GM12878 (cell line): ENCODE measurements at regions not wholly inside any gene's neighbourhood (a gene's known extent, or its start where the extent isn't known, plus 50 kb on each side); places are given as distances from the start of the nearest gene placed in this dataset.

Source experiments
- ATAC-seq: fragments of 200-7000 bp; cut with Tn5 transposase; 3 replicates; pipeline ENCODE4 v1.9.1; 2020; ENCODE audit warnings: mild to moderate bottlenecking, moderate library complexity
- BruUV-seq: library from RNA; stranded (reverse); fragments of 400-500 nt; replicated peaks from 2 replicates; lab custom pipeline; 2021; lab: Mats Ljungman, UMichigan
- CTCF ChIA-PET: fragments of 300-600 bp; sonication (Branson Sonifier 250); formaldehyde crosslinking; extraction: SDS; loops from one replicate; lab custom pipeline; 2021; ENCODE audit warnings: inconsistent platforms; lab: Yijun Ruan, JAX
- POLR2A ChIA-PET: fragments of 350-600 bp; formaldehyde crosslinking; extraction: SDS; loops from one replicate; lab custom pipeline; 2021; ENCODE audit warnings: inconsistent platforms; lab: Charles Lee
- RAD21 ChIA-PET: fragments of 300-600 bp; sonication (Branson Sonifier 250); formaldehyde crosslinking; loops from one replicate; lab custom pipeline; 2023; ENCODE audit warnings: antibody characterized with exemption; ENCODE audit not compliant: unreplicated experiment; lab: Charles Lee
- SMC1A ChIA-PET: fragments of 300-600 bp; sonication (Branson Sonifier 250); formaldehyde crosslinking; loops from one replicate; lab custom pipeline; 2023; ENCODE audit not compliant: unreplicated experiment, uncharacterized antibody; lab: Charles Lee
- DNase-seq: peaks from one replicate; pipeline ENCODE4 v3.0.0-alpha.2; 2011; ENCODE audit warnings: low read depth, low spot score
- FAIRE-seq: peaks from 3 replicates; lab custom pipeline; 2011; peaks lifted over from hg19 to GRCh38; lab: Jason Lieb, UNC
- H2AFZ ChIP-seq: 2 replicates; pipeline ENCODE4 v1.6.0; 2011; ENCODE audit warnings: low read depth, low read length, control low read depth; ENCODE audit not compliant: control insufficient read depth
- H3K27ac ChIP-seq: 2 replicates; pipeline ENCODE4 v1.5.1; 2011; ENCODE audit warnings: control low read depth; ENCODE audit not compliant: control insufficient read depth, insufficient read depth
- H3K27me3 ChIP-seq, 2 experiments: replicated peaks in 1 of 2; 2 replicates each; pipeline versions ENCODE4 v1.6.0 to v1.6.1; 2011; ENCODE audit warnings: low read length in 1 of 2; ENCODE audit not compliant: control insufficient read depth in 2 of 2, insufficient read depth in 2 of 2
- H3K36me3 ChIP-seq, 2 experiments: 2 replicates each; pipeline ENCODE4 v1.5.1; 2011; ENCODE audit warnings: low read length in 1 of 2; ENCODE audit not compliant: control insufficient read depth in 2 of 2, insufficient read depth in 2 of 2
- H3K4me1 ChIP-seq: 2 replicates; pipeline ENCODE4 v1.6.1; 2011; ENCODE audit warnings: mild to moderate bottlenecking, low read length, moderate library complexity, mixed read lengths; ENCODE audit not compliant: control insufficient read depth, insufficient read depth
- H3K4me2 ChIP-seq: 2 replicates; pipeline ENCODE4 v1.6.0; 2011; ENCODE audit warnings: control low read depth; ENCODE audit not compliant: control insufficient read depth, insufficient read depth
- H3K4me3 ChIP-seq: fragments of 200-600 bp; sonication (generic); 2 replicates; pipeline ENCODE4 v1.5.1; 2016
- H3K79me2 ChIP-seq: 2 replicates; pipeline ENCODE4 v1.6.0; 2011; ENCODE audit warnings: low read length; ENCODE audit not compliant: control insufficient read depth, insufficient read depth
- H3K9ac ChIP-seq: 2 replicates; pipeline ENCODE4 v1.8.0; 2011; ENCODE audit warnings: low read length, control low read depth, mixed read lengths; ENCODE audit not compliant: control insufficient read depth, insufficient read depth
- H3K9me3 ChIP-seq: replicated peaks from 3 replicates; pipeline ENCODE4 v1.5.1; 2011; ENCODE audit warnings: mild to moderate bottlenecking, low read length; ENCODE audit not compliant: control insufficient read depth, insufficient read depth
- H4K20me1 ChIP-seq: 2 replicates; pipeline ENCODE4 v1.6.0; 2011; ENCODE audit not compliant: control insufficient read depth, insufficient read depth
- BACH1 ChIP-seq: fragments of 450-650 bp; IDR thresholded peaks from 2 replicates; pipeline ENCODE4 v1.6.1; 2017; ENCODE audit warnings: mild to moderate bottlenecking, borderline replicate concordance
- BCL3 ChIP-seq: IDR thresholded peaks from 2 replicates; pipeline ENCODE4 v1.6.1; 2011; ENCODE audit warnings: borderline replicate concordance, low read depth, mild to moderate bottlenecking, moderate library complexity, low read length; ENCODE audit not compliant: insufficient read depth, poor library complexity, severe bottlenecking
- ETV6 ChIP-seq, 2 experiments: fragments of 450-650 bp in 1 of 2; IDR thresholded peaks in 1 of 2; conservative IDR thresholded peaks in 1 of 2; 2 replicates each; pipeline ENCODE4 v1.6.1; 2014; ENCODE audit warnings: antibody characterized with exemption in 1 of 2, borderline replicate concordance in 1 of 2, low read depth in 1 of 2, mild to moderate bottlenecking in 1 of 2, moderate library complexity in 1 of 2
- IKZF2 ChIP-seq, 2 experiments: fragments of 450-650 bp; IDR thresholded peaks; 2 replicates each; pipeline ENCODE4 v1.6.1; 2017; ENCODE audit warnings: mild to moderate bottlenecking in 2 of 2, moderate library complexity in 2 of 2
- NFYB ChIP-seq: IDR thresholded peaks from 2 replicates; pipeline ENCODE4 v1.6.1; 2011; ENCODE audit warnings: low read depth, mild to moderate bottlenecking, low read length, improper control_type of control experiment, moderate library complexity; ENCODE audit not compliant: insufficient read depth
- SKIL ChIP-seq: fragments of 450-650 bp; IDR thresholded peaks from 2 replicates; pipeline ENCODE4 v1.6.1; 2017; ENCODE audit warnings: mild to moderate bottlenecking, low read depth, inconsistent platforms; ENCODE audit not compliant: poor library complexity, severe bottlenecking
- SREBF2 ChIP-seq: IDR thresholded peaks from 2 replicates; pipeline ENCODE4 v1.6.1; 2012; ENCODE audit warnings: mild to moderate bottlenecking, low read length
- STAT3 ChIP-seq: IDR thresholded peaks from 2 replicates; pipeline ENCODE4 v1.6.1; 2011; ENCODE audit warnings: low read depth, low read length, improper control_type of control experiment
- SUPT20H ChIP-seq: IDR thresholded peaks from 2 replicates; pipeline ENCODE4 v1.6.1; 2011; ENCODE audit warnings: low read depth, mild to moderate bottlenecking, low read length, moderate library complexity, borderline replicate concordance; ENCODE audit not compliant: control insufficient read depth
- YBX1 ChIP-seq: fragments of 450-650 bp; IDR thresholded peaks from 2 replicates; pipeline ENCODE4 v1.6.1; 2016; ENCODE audit warnings: antibody characterized with exemption
- WGBS: methylation state at CpG from one replicate; pipeline ENCODE4 v1.1.6; 2016; ENCODE audit warnings: low lambda C conversion rate; ENCODE audit not compliant: insufficient replicate concordance, insufficient coverage; ENCODE audit errors: missing lambda C conversion rate; 5-methylcytosine and 5-hydroxymethylcytosine counted together
- in situ Hi-C: fragments of 300-500 bp; cut with MboI; formaldehyde crosslinking; loops from 9 replicates; pipeline ENCODE4 v1.14.3; 2018; ENCODE audit warnings: mixed read lengths
- intact Hi-C: fragments of 100-400 bp; cut with micrococcal nuclease; formaldehyde crosslinking; loops from one replicate; pipeline ENCODE4 v1.14.2; 2022; ENCODE audit not compliant: unreplicated experiment

- no peak overlapping the region for H3K9ac ChIP-seq
- no peak overlapping the region for H2AFZ ChIP-seq
- no peaks in the 10 kb centered on the region for H3K36me3 ChIP-seq
- H3K27ac ChIP-seq: no peak overlapping the region
- no peaks in the 10 kb centered on the region for H4K20me1 ChIP-seq
- H3K4me3 ChIP-seq: no peak overlapping the region
- BruUV-seq: no TSS peak
- no peak for TF ChIP-seq SUPT20H
- no peak for TF ChIP-seq IKZF2 (IDR thresholded peaks at IDR 0.05)
- no peak for TF ChIP-seq SREBF2
- no peak for TF ChIP-seq NFYB
- TF ChIP-seq BACH1: no peak
- TF ChIP-seq YBX1: no peak
- no peak for TF ChIP-seq BCL3
- no peak for TF ChIP-seq ETV6 (conservative IDR thresholded peaks at IDR 0.05 in 1 of 2, IDR thresholded peaks at IDR 0.05 in 1 of 2; ENCODE audit: borderline replicate concordance in 1 of 2, low read depth in 1 of 2)
- no peak for TF ChIP-seq STAT3
- TF ChIP-seq SKIL: no peak
- intact Hi-C loops: no loop called here
- ChIA-PET SMC1A (no interaction called here), CTCF (no interaction called here), POLR2A (no interaction called here), RAD21 (no interaction called here)
- no peaks in the 10 kb centered on the region for H3K9me3 ChIP-seq
- no peaks in the 10 kb centered on the region for H3K79me2 ChIP-seq
- in situ Hi-C loops: no loop called here
- no peak overlapping the region for H3K4me2 ChIP-seq
- DNase-seq (no peak), FAIRE-seq (no peak), ATAC-seq (no peak)
- WGBS: 13% methylated on average over 4 of the region's 4 CpGs
- no peaks in the 10 kb centered on the region for H3K4me1 ChIP-seq
- H3K27me3 ChIP-seq: no peaks in the 10 kb centered on the region
These were observed 334.1 kb downstream of the TOX3 start for GRCh38 chr16:52212841-52213240.
